ENCODE measurements at regions not wholly inside any gene's neighbourhood (a gene's known extent, or its start where the extent isn't known, plus 50 kb on each side); places are given as distances from the start of the nearest gene placed in this dataset.

DNA sequence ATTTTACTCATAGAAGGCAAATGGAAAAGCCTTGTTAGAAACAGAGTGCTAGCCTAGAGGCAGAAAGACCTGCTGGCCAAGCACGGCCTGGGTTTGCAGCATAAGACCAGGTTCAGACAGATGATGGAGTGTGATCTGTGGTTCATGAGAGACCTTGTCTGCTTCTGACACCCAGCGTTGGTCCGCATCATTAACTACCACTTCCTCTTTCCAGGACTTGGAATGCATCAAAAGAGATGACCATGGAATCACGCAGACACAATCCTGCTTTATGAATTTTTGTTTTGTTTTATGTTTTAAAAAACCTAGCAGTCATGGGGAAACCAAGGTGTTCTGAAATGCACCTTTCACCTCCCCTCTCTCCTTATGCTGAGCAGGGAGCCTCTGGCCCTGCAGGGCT lies 76.8 kb upstream of the SYNDIG1 start:
- ATAC-seq, result no peak
- no peak overlapping the region for H3K4me3 ChIP-seq
- intact Hi-C loops (cut with DNase I), result loop anchor here in 1 of 10 donors (10.0 kb wide), 1 partner anchor 1448 kb away; no protein-coding TSS in a partner anchor
- H3K4me1 ChIP-seq, result peaks cover 0 to 9% (median 0%) of the 10 kb centered on the region in 9 donors
- peaks cover 0 to 50% (median 14%) of the 10 kb centered on the region in 7 donors for H3K27me3 ChIP-seq
- TF ChIP-seq, protein P1, sequence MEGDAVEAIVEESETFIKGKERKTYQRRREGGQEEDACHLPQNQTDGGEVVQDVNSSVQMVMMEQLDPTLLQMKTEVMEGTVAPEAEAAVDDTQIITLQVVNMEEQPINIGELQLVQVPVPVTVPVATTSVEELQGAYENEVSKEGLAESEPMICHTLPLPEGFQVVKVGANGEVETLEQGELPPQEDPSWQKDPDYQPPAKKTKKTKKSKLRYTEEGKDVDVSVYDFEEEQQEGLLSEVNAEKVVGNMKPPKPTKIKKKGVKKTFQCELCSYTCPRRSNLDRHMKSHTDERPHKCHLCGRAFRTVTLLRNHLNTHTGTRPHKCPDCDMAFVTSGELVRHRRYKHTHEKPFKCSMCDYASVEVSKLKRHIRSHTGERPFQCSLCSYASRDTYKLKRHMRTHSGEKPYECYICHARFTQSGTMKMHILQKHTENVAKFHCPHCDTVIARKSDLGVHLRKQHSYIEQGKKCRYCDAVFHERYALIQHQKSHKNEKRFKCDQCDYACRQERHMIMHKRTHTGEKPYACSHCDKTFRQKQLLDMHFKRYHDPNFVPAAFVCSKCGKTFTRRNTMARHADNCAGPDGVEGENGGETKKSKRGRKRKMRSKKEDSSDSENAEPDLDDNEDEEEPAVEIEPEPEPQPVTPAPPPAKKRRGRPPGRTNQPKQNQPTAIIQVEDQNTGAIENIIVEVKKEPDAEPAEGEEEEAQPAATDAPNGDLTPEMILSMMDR (IDR thresholded peaks at IDR 0.05), result no peak
- peaks cover 0 to 11% (median 2%) of the 10 kb centered on the region in 11 donors for H3K9me3 ChIP-seq
- DNase-seq, result no peak
- H3K27ac ChIP-seq, result no peak overlapping the region
- WGBS, 2 donors, result 79 to 92% methylated on average over 4 of the region's 4 CpGs
- H3K36me3 ChIP-seq, result no peaks in the 10 kb centered on the region

DNA sequence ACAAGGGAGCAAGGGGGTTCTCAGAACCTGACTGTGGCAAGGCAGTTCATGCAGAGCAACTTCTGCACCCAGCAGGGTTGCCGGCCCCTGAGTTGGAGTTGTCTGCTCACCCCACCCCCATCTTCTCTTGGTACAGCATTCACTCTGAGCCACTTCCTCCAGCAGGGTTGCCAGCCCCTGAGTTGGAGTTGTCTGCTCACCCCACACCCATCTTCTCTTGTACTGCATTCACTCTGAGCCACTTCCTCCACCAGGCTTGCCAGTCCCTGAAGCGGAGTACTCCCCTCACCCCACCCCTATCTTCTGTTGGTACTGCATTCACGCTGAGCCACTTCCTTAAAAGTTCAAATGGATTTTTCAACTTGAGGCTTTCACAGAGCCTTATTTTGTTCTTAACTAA lies 79.7 kb upstream of the SYNDIG1 start:
- peak in 7 of 8 donors; percentile 31 to 89 (median 44) for ATAC-seq
- H3K27me3 ChIP-seq, result peaks cover 0 to 47% (median 14%) of the 10 kb centered on the region in 7 donors
- 60 to 70% methylated on average over 3 of the region's 3 CpGs for WGBS, 2 donors
- intact Hi-C loops (cut with DNase I), result loop anchor here in 1 of 10 donors (10.0 kb wide), 1 partner anchor 1445 kb away; no protein-coding TSS in a partner anchor
- no peak overlapping the region for H3K27ac ChIP-seq
- H3K4me1 ChIP-seq, result peaks cover 0 to 9% (median 0%) of the 10 kb centered on the region in 9 donors
- peak in 1 of 2 donors; percentile 20 for DNase-seq
- TF ChIP-seq, protein P1 (IDR thresholded peaks at IDR 0.05), result no peak
- no peaks in the 10 kb centered on the region for H3K36me3 ChIP-seq
- no peaks in the 10 kb centered on the region for H3K9me3 ChIP-seq
- H3K4me3 ChIP-seq, result no peak overlapping the region

DNA sequence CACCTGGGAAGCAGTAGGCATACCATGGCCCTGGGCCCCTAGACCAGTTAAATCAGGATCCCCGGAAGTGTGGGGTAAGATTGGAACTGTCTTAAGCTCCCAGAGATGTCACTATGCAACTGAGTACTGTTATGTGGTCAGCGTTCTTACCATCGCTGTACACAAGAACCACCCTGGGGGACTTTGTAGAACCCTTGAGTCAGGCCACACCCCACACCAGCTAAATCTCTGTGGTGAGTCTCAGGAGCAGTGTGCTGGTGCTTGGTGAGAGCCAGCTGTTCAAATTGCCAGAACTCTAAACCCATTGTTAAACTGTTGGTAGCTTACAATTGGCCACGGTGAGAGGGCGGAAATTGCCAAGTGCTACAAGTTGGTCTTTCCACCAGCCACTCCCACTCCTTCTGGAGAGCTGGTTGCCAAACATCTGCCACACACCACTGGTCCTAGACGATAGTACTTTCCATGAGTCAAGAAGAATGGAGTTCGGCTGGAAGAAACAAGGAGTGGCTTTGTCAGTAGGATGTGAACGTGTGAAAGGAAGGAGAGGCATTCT lies 80.5 kb upstream of the SYNDIG1 start:
- peaks cover 0 to 46% (median 11%) of the 10 kb centered on the region in 7 donors for H3K27me3 ChIP-seq
- intact Hi-C loops (cut with DNase I), result no loop called here
- no peak overlapping the region for H3K4me3 ChIP-seq
- 75 to 83% methylated on average over 8 of the region's 8 CpGs for WGBS, 2 donors
- peaks cover 0 to 9% (median 0%) of the 10 kb centered on the region in 9 donors for H3K4me1 ChIP-seq
- H3K9me3 ChIP-seq, result no peaks in the 10 kb centered on the region
- no peak for DNase-seq
- ATAC-seq, result no peak
- TF ChIP-seq, protein P1 (IDR thresholded peaks at IDR 0.05), result no peak
- no peaks in the 10 kb centered on the region for H3K36me3 ChIP-seq
- no peak overlapping the region for H3K27ac ChIP-seq

DNA sequence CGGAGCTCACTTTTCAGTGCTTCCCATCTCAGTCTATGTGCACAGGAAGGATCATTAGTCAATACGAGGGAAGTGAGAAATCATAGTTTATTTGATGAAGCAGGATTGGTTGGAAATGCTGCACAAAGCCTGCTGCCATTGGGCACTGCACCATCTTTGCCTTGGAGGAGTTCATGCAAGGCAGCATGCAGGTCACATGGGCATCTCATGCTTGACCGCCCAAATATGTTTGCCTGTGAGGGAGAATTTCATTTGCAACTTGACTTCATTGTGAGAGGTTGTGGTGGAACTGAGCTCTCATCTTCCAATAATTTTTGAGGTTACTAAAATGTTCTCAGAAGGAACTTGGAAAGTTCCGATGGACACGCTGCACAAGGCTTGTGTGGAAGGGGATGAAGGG lies 83.9 kb upstream of the SYNDIG1 start:
- TF ChIP-seq, protein P1 (IDR thresholded peaks at IDR 0.05), result no peak
- Histone ChIP-seq H3K9me3 (no peaks in the 10 kb centered on the region), H3K27me3 (peaks cover 0 to 21% (median 0%) of the 10 kb centered on the region in 7 donors), H3K4me1 (peaks cover 0 to 9% (median 0%) of the 10 kb centered on the region in 9 donors), H3K36me3 (no peaks in the 10 kb centered on the region), H3K27ac (no peak overlapping the region), H3K4me3 (no peak overlapping the region)
- DNase-seq, result no peak
- intact Hi-C loops (cut with DNase I), result no loop called here
- no peak for ATAC-seq
- 88 to 92% methylated on average over 5 of the region's 5 CpGs for whole genome bisulfite sequencing, 2 donors

Measured in heart right ventricle (tissue), 16 donors.